GM19025 (cell line): ENCODE measurements at regions not wholly inside any gene's neighbourhood (a gene's known extent, or its start where the extent isn't known, plus 50 kb on each side); places are given as distances from the start of the nearest gene placed in this dataset.
"Not testable (repeated sequence)": the region's sequence is repeated elsewhere in the genome, so short reads cannot be mapped to it uniquely, and the experiment has no call there.

Source experiments
- ATAC-seq: cut with Tn5 transposase; IDR thresholded peaks from one replicate; pipeline ENCODE4 v1.9.1; 2021; ENCODE audit warnings: mild to moderate bottlenecking, low read depth, moderate library complexity; ENCODE audit not compliant: unreplicated experiment

DNA sequence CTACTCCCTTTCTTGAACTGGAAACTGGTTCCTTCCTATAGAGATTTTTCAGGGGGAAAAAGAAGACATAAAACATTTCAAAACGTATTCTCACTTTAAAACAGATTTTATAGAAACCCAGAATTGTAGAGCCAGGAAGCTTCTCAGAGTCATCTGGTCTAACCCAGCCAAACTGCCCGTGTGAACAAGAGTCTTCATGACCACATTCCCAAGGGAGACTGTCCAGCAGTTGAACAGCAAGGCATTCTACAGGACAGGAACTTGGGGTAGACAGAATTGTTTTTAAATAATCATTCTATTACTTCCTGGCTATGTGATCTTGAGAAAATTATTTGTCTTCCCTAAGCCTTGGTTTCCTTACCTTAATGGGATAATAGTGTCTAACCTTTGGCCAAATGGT, 163.5 kb upstream of the IVNS1ABP start:
- no peak for ATAC-seq

DNA sequence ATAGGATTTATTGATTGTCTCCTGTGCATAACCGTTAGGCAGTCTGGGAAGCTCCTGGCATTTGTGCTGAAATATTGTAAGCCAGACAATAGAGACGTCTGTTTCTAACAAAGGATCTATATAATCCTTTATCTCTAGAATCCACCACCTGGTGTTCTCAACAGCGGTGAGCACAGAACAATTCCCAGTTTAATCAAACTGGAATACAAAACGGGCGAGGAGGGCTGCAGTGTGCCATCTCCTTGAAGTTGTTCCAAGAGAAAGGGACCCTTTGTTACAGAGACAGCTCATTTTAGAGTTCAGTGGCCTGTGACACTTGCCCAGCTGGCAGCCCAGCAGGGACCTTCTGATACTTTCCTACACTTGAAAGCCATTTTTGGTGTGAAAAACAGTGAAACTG, 162.8 kb upstream of the IVNS1ABP start:
- no peak for ATAC-seq

DNA sequence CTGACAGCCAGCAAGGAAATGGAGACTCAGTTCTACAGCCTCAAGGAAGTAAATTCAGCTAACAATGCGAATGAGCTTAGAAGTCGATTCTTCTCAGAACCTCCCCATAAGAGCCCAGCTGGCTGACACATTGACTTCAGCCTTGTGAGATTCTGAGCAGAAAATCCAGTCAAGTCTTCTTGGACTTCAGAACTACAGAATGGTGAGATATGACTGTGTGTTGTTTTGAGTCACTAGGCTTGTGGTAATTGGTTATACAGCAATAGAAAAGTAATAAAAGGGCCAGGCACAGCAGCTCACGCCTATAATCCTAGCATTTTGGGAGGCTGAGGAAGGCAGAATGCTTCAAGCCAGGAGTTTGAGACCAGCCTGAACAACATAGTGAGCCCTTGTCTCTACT, 161.8 kb upstream of the IVNS1ABP start:
- ATAC-seq = no peak

DNA sequence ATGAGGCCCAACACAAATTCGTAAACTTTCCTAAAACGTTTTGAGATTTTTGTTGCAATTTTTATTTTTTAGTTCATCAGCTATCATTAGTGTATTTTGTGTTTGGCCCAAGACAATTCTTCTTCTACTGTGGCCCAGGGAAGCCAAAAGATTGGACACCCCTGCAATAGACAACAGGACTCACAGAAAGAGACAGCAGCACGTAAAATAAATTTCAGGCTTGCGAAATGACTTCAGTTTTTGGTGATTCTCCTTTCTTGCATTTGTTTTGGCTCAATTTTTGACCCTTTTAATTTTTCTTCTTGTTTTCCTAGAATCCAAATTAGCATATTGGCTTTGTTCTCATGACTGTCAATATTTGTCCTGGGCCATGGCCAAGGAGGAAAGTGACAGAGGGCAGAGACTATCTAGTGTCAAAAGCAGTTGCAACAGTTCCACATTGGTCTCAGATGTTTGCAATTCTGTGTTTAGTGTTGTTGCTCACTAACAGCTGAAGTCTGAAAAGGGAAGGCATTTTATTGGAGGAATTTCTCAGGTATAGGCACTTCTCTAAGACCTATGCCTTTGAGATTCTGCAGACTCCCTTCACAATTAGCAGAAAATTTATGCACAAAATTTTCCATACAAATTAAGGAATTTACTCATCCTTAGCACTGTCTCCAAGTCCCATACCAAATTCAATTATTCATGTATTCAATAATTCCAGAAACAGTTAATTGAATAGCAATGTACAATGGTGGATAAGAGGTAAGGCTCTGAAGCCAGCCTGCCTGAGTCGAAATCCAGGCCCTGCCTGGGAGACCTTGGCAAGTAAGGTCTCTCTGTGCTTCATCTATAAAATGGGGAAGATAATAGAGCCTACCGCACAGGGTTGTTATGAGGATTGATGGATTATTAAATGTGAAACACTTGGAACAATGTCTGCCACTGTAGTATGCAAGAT, 160.9 kb upstream of the IVNS1ABP start:
- no peak for ATAC-seq

DNA sequence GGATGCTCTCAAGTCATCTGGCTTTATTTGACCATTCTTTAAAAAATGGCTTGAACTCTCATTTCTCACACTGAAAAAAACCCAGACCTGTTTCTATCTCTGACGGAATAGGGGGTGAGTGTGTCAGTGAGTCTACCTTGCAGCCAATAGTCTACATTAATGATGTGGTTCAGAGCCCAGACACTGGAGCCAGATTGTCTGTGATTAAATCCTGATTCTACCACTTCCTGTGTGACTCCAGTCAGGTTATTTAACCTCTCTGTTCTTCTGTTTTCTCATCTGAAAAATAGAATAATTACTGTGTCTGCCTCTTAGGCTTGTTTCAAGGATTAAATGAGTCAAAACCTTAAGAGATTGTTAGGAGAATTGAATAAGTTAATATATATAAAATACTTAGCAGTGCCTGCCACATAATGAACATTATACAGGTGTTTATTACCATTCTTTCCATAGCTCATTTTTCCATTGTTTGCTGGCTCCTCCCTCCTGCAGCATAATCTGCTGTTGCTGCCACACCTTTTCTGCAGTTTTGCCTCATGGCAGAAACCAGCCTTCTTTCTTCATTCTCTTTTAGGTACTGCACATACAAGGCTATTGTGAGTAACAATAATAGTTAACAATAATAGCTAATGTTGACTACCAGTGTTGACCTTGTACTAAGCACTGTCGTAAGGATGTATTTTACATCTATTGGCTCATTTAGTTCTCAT, 157.6 kb upstream of the IVNS1ABP start:
- ATAC-seq = no peak

DNA sequence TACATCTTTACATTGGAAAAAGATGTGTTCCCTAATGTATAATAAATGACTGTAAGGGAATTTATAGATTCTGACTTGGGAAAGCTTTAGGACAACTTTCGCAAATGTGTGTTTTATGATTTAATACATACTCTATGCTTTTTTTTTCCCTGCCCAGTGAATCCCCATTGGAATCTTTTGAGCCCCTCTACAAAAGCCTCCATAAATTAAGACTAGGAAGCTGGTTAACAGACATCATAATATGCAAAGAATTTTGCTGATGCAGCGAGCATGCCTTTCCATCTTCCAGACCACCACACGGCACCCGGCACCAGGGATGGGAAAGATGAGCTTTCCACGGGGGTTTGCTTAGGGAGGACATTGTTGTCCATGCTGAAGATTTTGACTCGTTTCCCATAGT, 156.1 kb upstream of the IVNS1ABP start:
- no peak for ATAC-seq

DNA sequence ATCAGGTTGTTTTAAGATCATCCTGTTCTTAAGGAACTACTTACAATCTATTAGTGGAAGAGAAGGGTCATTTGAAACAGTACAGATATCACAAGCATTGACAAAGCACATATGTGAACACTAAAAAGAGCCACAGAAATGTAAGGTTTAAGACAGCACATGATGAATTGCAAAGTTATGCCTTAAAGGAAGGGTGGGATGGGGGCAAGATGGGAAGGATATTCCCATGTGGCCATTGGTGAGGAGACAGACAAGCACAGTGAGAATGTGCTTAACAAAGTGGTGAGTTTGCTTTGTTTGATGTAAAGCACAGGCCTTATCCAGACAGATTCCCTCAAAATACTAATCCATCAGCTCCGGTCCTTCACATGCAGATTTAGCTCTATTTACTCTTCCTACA, 151.6 kb upstream of the IVNS1ABP start:
- no peak for ATAC-seq

DNA sequence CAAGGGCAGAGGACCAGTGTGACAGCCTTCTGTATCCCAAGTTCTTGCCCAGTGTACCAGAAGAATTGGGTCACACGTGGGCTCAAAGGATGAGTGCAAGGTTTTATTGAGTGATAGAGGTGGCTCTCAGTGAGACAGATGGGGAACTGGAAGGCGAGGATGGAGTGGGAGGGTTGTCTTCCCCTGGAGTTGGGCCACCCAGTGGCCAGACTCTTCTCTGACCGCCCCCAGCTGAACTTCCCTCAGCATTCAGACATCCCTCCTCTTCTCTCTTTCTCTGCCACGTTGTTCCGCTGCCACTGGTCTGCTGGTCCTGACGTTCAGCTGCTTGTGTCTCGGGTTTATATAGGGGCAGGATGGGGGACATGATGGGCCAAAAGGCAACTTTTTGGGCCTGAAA, 150.1 kb upstream of the IVNS1ABP start:
- no peak for ATAC-seq

DNA sequence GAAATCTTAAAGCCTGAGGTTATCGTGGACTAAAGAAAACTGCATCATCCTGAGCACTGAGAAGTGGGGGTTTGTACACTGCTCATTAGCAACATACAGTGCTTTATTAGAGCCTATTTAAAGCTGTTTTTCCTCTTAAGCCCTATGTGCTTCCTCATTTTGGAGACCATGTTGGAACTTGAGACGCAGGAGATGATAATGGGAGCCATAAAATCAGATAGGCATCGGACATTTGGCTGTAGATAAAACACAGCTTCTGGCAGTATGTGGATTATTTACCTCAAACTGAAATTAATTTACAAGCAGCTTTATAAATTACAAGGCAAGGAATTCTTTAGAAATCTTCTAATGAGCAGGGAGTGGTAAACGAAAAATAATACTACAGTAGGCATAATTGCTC, 147.7 kb upstream of the IVNS1ABP start:
- ATAC-seq = no peak

DNA sequence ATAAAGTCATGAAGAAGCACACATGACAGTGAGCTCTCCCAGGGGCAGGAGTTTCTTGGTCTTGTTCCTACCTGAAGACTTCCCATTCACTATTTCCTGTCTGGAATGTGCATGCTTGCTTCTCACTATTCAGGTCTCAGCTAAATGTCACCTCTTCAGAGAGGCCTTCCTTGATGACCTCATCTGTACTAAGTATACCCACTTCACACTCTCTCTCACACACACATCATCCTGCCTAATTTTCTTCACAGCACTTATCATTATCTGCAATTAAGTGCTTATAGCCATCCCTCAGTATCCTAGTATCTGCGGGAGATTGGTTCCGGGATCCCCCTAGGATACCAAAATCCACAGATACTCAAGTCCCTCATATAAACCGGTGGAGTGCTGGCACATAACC, 146.4 kb upstream of the IVNS1ABP start:
- ATAC-seq = no peak

DNA sequence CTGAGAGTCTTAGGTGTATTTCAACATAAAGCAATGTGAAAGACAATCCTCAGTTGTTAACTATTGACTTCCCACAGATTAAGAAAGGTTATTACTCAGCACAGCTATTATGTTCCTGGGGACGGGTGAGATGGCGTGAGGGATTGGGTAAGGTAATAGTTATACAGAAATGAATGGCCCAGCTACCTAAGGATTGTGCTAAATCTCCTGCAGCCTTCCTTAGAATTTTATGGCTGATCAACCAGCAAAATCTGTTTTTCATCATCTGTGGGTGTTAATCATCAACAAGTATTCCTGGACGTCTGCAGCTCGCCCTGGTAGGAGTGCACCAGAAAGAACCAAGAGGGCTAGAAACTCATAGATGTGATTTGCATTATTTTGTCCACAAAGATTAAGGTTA, 146.0 kb upstream of the IVNS1ABP start:
- no peak for ATAC-seq

DNA sequence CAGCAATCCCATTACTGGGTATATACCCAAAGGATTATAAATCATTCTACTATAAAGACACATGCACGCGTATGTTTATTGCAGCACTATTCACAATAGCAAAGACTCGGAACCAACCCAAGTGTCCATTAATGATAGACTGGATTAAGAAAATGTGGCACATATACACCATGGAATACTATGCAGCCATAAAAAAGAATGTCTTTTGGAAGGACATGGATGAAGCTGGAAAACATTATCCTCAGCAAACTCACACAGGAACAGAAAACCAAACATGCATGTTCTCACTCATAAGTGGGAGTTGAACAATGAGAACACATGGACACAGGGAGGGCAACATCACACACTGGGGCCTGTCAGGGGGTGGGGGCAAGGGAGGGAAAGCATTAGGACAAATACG, 143.7 kb upstream of the IVNS1ABP start:
- ATAC-seq = not testable (repeated sequence)

DNA sequence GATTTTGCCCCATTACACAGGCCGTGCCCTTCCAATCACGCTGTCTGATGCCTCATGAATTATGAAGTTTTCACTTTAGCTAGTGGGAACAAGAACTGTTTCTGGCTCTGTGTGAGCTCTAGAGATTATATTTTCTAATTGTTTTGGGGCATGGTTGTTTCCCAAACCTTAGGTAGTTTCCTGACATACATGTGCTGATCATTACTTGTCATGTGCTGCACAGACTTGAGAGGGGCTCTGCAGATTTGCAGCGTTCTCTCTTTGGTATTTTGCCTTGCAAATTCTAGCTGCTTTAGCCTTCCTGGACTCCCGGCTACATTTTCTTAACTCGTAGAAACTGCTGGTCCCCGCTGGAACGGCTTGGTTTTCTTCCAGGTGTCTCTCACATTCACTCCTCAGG, 142.1 kb upstream of the IVNS1ABP start:
- ATAC-seq = no peak

DNA sequence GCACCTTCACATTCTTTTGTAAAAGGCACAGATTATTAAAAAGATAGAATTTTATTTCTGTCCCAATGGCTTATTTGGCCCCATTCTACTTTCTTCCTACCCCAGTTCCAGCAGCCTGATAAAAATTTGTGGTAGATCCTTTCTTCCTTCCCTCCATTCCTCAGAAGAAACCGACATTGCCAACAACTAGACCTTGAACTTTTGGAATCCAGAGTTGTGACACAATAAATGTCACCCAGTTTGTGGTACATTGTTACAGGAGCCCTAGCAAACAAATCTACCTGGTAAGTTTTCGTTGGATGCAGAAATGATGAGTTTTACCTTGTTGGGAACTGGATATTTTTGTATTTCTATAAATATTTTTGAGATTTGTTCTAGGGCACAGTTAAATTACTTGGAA, 141.6 kb upstream of the IVNS1ABP start:
- no peak for ATAC-seq

DNA sequence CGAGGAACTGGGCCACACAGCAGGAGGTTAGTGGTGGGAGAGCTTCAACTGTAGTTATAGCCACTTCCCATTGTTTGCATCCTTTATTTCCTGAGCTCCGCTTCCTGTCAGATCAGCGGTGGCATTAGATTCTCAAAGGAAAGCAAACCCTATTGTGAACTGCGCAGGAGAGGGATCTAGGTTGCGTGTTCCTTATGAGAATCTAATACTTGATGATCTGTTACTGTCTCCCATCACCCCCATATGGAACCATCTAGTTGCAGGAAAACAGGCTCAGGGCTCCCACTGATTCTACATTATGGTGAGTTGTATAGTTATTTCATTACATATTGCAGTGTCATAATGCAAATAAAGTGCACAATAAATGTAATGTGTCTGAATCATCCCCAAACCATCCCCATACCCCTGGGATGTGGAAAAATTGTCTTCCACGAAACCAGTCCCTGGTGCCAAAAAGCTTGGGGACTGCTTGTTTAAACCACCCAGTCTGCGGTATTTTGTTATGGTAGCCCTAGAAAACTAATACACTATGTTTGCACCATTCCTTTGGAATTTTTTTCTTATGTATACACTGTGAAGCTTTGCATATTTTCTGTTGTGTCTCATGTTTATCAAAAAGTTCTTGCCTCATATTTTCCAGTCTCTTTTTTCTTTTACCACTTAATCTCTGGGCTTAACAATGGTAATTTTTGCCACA, 136.6 kb upstream of the IVNS1ABP start:
- no peak for ATAC-seq

DNA sequence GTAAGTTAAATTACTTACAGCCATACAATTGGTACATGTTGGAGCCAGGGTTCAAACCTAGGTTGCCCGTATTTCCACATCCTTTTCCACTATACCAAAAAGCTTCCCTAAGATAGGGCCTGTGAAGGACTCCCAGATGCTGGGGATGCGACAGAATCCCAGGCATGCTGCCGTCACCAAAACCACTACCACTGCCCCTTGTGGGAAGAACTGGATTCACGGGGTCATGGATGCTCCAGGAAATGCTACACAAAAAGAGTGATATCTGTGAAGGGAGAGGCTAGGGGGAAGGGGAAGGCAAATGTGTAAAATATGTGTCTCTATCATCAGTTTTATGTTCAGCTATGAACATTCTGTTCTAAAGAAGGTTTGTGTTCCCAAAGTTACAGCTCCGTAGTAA, 133.9 kb upstream of the IVNS1ABP start:
- ATAC-seq = no peak

DNA sequence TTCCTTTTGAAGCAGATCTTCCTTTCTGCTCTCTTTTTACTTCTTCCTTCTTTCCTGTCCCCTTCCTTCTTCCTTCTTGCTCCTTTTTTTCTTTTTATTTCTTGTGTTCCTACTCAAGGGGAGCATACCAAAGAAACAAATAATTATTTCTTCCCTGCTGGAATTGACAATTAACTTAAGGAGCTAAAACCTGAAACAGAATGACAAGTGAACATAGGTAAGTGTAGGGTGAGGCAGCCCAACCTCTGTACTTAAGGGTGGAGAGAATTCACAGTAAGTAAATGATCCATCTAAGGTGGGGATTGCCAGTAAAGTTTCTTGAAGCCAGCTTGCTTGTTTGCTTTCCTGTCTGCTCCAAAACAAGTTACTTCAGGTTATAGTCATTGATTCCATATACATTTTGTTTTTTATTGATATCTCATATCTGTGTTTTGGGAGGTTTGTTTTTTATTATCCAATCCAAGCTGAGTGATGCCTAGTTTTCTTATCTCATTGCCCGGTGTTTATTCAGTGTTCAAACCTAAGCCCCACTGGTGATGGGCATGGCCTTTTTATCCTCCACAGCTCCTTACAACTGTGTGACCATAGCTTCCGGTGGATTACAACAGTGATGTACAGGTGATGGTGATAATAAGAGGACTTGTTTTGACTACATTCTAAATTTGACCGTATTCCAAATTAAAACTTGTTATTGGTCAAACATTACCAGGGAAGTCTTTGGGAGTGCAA, 133.2 kb upstream of the IVNS1ABP start:
- no peak for ATAC-seq

DNA sequence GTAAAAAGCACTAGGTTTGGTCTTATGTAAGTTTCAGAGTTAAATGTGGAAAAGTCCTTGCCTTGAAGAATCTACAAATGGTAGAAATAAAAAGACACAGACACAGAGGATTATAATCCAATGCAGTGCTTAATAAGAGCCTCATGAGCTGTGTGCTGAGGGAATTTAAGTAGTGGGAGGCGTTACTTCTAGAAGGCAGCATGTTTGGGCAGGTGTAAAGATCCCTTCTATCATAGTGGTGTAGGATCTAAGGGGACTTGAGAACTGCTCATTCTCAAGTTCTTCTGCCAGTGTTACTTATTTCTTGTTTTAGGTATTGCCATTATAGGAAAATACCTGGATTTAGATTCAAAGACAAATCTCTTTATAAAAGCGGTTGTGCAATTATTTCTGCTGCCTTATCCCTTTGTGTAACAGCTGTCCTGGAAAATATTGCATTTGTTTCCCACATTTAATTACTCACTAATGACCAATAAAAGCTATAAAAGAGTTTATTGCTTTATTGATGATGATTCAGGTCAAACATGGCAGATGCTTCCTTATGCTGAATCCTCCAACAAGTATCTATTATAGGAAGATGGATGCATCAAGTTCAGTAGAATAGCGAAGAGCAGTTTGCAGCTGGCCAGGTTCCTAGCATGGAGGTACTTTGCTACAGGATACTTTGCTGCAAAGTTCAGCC, 132.5 kb upstream of the IVNS1ABP start:
- ATAC-seq = no peak

DNA sequence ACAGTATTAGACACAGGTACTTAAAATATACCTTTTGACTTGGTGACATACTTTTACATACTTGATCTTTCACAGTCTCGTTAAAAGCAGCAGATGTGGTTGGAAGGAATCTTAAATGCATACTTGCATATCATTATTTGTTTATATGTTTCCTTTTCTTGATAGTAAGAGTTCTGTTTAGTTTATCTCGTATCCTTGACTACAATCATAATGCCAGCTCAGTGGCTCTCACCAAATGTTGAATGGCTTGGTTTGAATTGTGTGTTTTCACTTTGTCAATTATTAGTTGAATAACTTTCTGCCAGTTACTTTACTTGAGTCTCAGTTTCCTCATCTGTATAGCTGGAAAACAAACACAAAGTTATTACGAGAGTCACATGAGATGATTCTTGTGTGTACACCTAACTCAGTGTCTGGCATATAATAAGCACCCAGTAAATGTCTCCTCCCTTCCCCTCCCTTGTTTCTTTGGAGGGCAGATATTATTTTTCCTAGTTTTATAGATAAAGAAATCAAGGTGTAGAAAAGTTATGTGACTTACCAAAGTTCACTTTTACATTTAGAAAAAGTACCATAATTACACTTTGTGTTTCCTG, 131.6 kb upstream of the IVNS1ABP start:
- ATAC-seq = no peak

DNA sequence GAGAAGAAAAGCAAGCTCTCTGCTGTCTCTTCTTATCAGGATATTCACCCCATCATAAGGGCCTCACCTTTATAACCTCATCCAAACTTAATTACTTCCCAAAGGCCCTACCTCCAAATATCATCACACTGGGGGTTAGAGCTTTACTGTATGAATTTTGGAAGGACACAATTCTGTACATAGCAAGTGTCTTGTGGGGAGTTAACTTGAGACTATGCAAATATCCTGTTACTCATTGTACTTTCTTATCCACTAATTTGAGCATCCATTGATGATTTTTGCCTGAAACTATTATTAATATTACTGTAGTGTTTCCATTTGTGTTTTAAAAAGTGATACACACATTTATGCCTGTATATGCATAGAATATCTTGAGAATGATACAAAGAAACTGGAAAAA, 129.1 kb upstream of the IVNS1ABP start:
- no peak for ATAC-seq
